Tibial nerve (tissue), 4 donors: ENCODE measurements at regions not wholly inside any gene's neighbourhood (a gene's known extent, or its start where the extent isn't known, plus 50 kb on each side); places are given as distances from the start of the nearest gene placed in this dataset.

Experiments used
- DNase-seq, 2 donors: peaks; one replicate each; pipeline ENCODE4 v3.0.0-alpha.2; 2019; ENCODE audit warnings: low spot score in 2 of 2
- H3K27ac ChIP-seq, 4 donors: fragments of 200-600 bp; sonication (generic) in 3 of 4; one replicate each; pipeline ENCODE4 v1.5.1; 2017 to 2019; ENCODE audit warnings: mild to moderate bottlenecking in 1 of 4
- H3K27me3 ChIP-seq, 2 donors: fragments of 200-600 bp; sonication (generic) in 1 of 2; one replicate each; pipeline versions ENCODE4 v1.5.1 to v1.6.0; 2017 to 2019
- H3K36me3 ChIP-seq, 3 donors: fragments of 200-600 bp; sonication (generic); one replicate each; pipeline ENCODE4 v1.5.1; 2018 to 2019
- H3K4me1 ChIP-seq, 4 donors: fragments of 200-600 bp; sonication (generic) in 3 of 4; one replicate each; pipeline ENCODE4 v1.5.1; 2017 to 2019
- H3K4me3 ChIP-seq, 4 donors: fragments of 200-600 bp; sonication (generic) in 3 of 4; one replicate each; pipeline ENCODE4 v1.5.1; 2017 to 2019; ENCODE audit warnings: mild to moderate bottlenecking in 1 of 4, moderate library complexity in 1 of 4
- H3K9me3 ChIP-seq, 4 donors: fragments of 200-600 bp; sonication (generic) in 3 of 4; one replicate each; pipeline ENCODE4 v1.5.1; 2017 to 2019
- CTCF ChIP-seq, 5 experiments: fragments of 200-600 bp in 3 of 5; fragments of 450-650 bp in 2 of 5; sonication (generic) in 3 of 5; IDR thresholded peaks; one replicate each; pipeline ENCODE4 v1.5.1; 2016 to 2019; ENCODE audit warnings: antibody characterized with exemption in 5 of 5, mild to moderate bottlenecking in 3 of 5, moderate library complexity in 2 of 5
- EP300 ChIP-seq, 2 donors: sonication (generic); formaldehyde crosslinking; IDR thresholded peaks; one replicate each; pipeline ENCODE4 v1.6.1; 2017; ENCODE audit warnings: antibody characterized with exemption in 2 of 2, mild to moderate bottlenecking in 1 of 2
- POLR2A ChIP-seq, 2 donors: fragments of 450-650 bp; IDR thresholded peaks; one replicate each; pipeline ENCODE4 v1.6.1; 2017; ENCODE audit warnings: antibody characterized with exemption in 2 of 2, mild to moderate bottlenecking in 2 of 2, moderate library complexity in 2 of 2
- WGBS, 2 donors: methylation state at CpG; one replicate each; pipeline ENCODE4 v1.1.5; 2018; 5-methylcytosine and 5-hydroxymethylcytosine counted together

GRCh38 chr6:140992678-140993077 lies 1140.0 kb upstream of the GJE1 start:
- H3K4me1 ChIP-seq: peaks cover 0 to 15% (median 0%) of the 10 kb centered on the region in 4 donors
- H3K27ac ChIP-seq: no peak overlapping the region
- no peaks in the 10 kb centered on the region for H3K36me3 ChIP-seq
- WGBS, 2 donors: 95 to 98% methylated on average over 1 of the region's 1 CpG
- TF ChIP-seq POLR2A (IDR thresholded peaks at IDR 0.05) (no peak), CTCF (IDR thresholded peaks at IDR 0.05) (no peak), EP300 (IDR thresholded peaks at IDR 0.05) (no peak)
- no peaks in the 10 kb centered on the region for H3K27me3 ChIP-seq
- peaks cover 0 to 11% (median 0%) of the 10 kb centered on the region in 4 donors for H3K9me3 ChIP-seq
- no peak for DNase-seq
- no peak overlapping the region for H3K4me3 ChIP-seq

- peaks cover 0 to 19% (median 0%) of the 10 kb centered on the region in 4 donors for H3K4me1 ChIP-seq
- no peak overlapping the region for H3K27ac ChIP-seq
- TF ChIP-seq EP300 (IDR thresholded peaks at IDR 0.05) (no peak), CTCF (IDR thresholded peaks at IDR 0.05) (no peak), POLR2A (IDR thresholded peaks at IDR 0.05) (no peak)
- no peaks in the 10 kb centered on the region for H3K36me3 ChIP-seq
- DNase-seq: no peak
- no peak overlapping the region for H3K4me3 ChIP-seq
- no peaks in the 10 kb centered on the region for H3K27me3 ChIP-seq
- no peaks in the 10 kb centered on the region for H3K9me3 ChIP-seq
Measured at GRCh38 chr6:140988780-140989179, 1143.9 kb upstream of the GJE1 start.

GRCh38 chr6:140987364-140988155 lies 1145.2 kb upstream of the GJE1 start:
- H3K27ac ChIP-seq: no peak overlapping the region

GRCh38 chr6:140985679-140986275 lies 1146.9 kb upstream of the GJE1 start:
- TF ChIP-seq POLR2A (IDR thresholded peaks at IDR 0.05) (no peak), CTCF (IDR thresholded peaks at IDR 0.05) (no peak), EP300 (IDR thresholded peaks at IDR 0.05) (no peak)

More at GRCh38 chr6:140987364-140988155, 1145.2 kb upstream of the GJE1 start:
- Histone ChIP-seq H3K4me3 (no peak overlapping the region), H3K4me1 (peaks cover 0 to 19% (median 0%) of the 10 kb centered on the region in 4 donors), H3K9me3 (no peaks in the 10 kb centered on the region), H3K36me3 (no peaks in the 10 kb centered on the region), H3K27me3 (no peaks in the 10 kb centered on the region)
- no peak for TF ChIP-seq EP300 (IDR thresholded peaks at IDR 0.05)
- TF ChIP-seq CTCF (IDR thresholded peaks at IDR 0.05): no peak
- no peak for TF ChIP-seq POLR2A (IDR thresholded peaks at IDR 0.05)
- DNase-seq: no peak
- WGBS, 2 donors: 58 to 60% methylated on average over 2 of the region's 2 CpGs

GRCh38 chr6:140980265-140980887 lies 1152.3 kb upstream of the GJE1 start:
- Histone ChIP-seq H3K36me3 (no peaks in the 10 kb centered on the region), H3K27me3 (no peaks in the 10 kb centered on the region), H3K4me1 (peaks cover 0 to 31% (median 2%) of the 10 kb centered on the region in 4 donors), H3K9me3 (no peaks in the 10 kb centered on the region), H3K27ac (peak overlapping the region in 2 of 4 donors; percentile 21 to 81), H3K4me3 (no peak overlapping the region)
- 69 to 70% methylated on average over 6 of the region's 6 CpGs for WGBS, 2 donors
- no peak for DNase-seq
- TF ChIP-seq POLR2A (IDR thresholded peaks at IDR 0.05) (no peak), EP300 (IDR thresholded peaks at IDR 0.05) (no peak), CTCF (IDR thresholded peaks at IDR 0.05) (no peak)

More at GRCh38 chr6:140985679-140986275, 1146.9 kb upstream of the GJE1 start:
- DNase-seq: no peak
- peaks cover 0 to 21% (median 0%) of the 10 kb centered on the region in 4 donors for H3K4me1 ChIP-seq
- H3K36me3 ChIP-seq: no peaks in the 10 kb centered on the region
- H3K4me3 ChIP-seq: no peak overlapping the region
- H3K27me3 ChIP-seq: no peaks in the 10 kb centered on the region
- no peak overlapping the region for H3K27ac ChIP-seq
- H3K9me3 ChIP-seq: no peaks in the 10 kb centered on the region
- 72 to 74% methylated on average over 2 of the region's 2 CpGs for WGBS, 2 donors
